ENCODE measurements at regions not wholly inside any gene's neighbourhood (a gene's known extent, or its start where the extent isn't known, plus 50 kb on each side); places are given as distances from the start of the nearest gene placed in this dataset.
"Not testable (repeated sequence)": the region's sequence is repeated elsewhere in the genome, so short reads cannot be mapped to it uniquely, and the experiment has no call there.

GRCh38 chr15:30761365-30761764 lies 135.4 kb downstream of the ARHGAP11B start:
- not testable (repeated sequence) for DNase-seq

- not testable (repeated sequence) for DNase-seq
Measured at GRCh38 chr15:30769390-30770124, 134.2 kb upstream of the FAN1 start.

- DNase-seq, result no peak
- TF ChIP-seq GATA1 (IDR thresholded peaks at IDR 0.05; ENCODE audit: low read depth, low read length) (no peak), POLR2A (IDR thresholded peaks at IDR 0.05; ENCODE audit: low read length) (no peak)
Measured at GRCh38 chr15:30770759-30771158, 133.0 kb upstream of the FAN1 start.

DNA sequence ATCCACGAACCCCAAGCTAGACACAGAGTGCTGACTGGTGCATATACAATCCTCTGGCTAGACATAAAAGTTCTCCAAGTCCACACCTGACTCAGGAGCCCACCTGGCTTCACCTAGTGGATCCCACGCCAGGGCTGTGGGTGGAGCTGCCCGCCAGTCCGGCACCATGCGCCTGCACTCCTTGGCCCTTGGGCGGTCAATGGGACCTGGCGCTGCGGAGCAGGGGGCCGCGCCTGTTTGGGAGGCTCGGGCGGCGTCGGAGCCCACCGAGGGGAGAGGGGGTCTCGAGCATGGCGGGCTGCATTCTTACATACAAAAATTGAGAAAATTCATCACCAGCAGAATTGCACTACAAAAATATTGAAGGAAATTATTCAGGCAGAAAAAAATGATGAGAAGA lies 120.7 kb upstream of the FAN1 start:
- DNase-seq, result no peak
- TF ChIP-seq GATA1 (IDR thresholded peaks at IDR 0.05; ENCODE audit: low read depth, low read length) (no peak), POLR2A (IDR thresholded peaks at IDR 0.05; ENCODE audit: low read length) (no peak)

DNA sequence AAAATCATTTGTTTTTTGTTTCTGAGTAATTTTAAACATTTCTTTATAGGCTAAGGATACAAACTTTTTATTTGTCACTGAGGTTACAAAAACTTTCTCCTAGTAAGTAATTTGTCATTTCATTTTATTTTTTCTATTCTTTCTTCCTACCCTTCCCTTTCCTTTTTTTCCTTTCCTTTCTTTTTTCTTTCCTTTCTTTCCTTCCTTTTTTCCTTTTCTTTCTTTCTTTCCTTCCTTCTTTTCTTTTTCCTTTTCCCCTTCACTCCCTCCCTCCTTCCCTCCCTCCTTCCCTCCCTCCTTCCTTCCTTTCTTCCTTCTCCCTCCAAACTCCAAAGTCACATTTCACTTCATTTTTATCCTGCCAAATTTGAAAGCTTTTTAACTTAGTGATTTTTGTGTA lies 115.1 kb upstream of the FAN1 start:
- TF ChIP-seq GATA1 (IDR thresholded peaks at IDR 0.05; ENCODE audit: low read depth, low read length) (no peak), POLR2A (IDR thresholded peaks at IDR 0.05; ENCODE audit: low read length) (no peak)
- no peak for DNase-seq

DNA sequence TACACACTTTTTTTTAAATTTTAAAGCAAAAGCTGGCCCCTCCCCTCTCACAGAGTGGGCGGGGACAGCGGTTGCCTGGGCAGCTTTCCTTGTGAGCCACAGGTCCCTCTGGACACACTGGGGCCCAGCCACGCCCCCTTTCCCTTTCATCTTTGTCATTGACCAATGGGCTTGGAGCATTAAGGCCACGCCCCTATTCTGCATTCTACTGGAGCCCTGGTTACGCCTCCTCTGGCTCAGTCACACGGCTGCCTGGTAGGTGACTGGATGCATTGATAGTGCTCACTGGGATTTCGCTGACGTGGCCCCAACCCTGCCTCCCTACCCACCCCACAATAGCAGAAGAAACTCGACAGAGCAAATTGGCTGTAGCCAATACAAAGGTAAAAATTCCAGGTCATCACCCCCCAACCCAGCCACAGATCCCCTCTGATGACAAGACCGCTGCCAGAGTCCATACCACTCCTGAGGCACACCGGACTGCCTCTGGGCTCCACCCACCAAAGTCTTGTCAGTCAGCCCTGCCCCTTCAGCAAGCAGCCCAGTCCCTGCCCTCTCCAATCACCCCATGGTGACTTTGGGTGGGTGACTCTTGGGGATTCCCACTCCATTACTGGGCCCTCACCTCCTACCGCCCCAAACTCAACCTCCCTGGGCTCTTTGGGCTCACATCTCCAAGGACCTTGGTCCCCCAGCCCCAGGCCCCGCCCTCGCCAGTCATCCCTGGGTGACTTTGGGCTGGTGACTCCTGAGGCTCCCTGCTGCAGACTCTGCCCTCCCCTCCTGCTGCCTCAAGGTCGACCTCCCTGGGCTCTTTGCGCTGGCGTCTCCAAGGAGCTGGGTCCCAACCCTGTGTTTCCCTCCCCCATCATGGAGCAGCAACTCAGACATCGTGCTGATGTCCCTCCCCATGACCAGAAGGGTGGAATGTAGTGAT lies 112.2 kb upstream of the FAN1 start:
- no peak for TF ChIP-seq GATA1 (IDR thresholded peaks at IDR 0.05; ENCODE audit: low read depth, low read length)
- TF ChIP-seq POLR2A (IDR thresholded peaks at IDR 0.05; ENCODE audit: low read length), result no peak
- peak; percentile 44 to 47 for DNase-seq

GRCh38 chr15:30792843-30793242 lies 110.9 kb upstream of the FAN1 start:
- not testable (repeated sequence) for DNase-seq

GRCh38 chr15:30794388-30794787 lies 109.3 kb upstream of the FAN1 start:
- TF ChIP-seq GATA1 (IDR thresholded peaks at IDR 0.05; ENCODE audit: low read depth, low read length) (no peak), POLR2A (IDR thresholded peaks at IDR 0.05; ENCODE audit: low read length) (no peak)
- no peak for DNase-seq

DNA sequence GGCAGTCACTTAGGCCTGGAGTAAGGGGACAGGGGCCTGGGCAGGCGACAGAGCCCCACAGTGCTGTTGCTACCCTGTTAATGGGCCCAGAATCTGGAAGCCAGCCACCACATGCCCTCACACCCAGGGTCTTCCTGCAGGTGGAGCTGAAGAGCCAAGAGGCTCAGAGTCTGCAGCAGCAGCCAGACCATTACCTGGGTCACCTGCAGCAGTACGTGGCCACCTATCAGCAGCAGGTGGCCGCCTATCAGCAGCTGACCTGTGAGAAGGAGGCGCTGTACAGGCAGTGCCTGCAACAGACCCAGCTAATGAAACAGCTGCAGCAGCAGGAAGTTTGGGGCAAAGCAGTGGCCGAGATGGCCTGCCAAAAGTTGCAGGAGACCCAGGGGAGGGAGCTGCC lies 104.2 kb upstream of the FAN1 start:
- peak in 1 of 2 experiments; percentile 20 for DNase-seq

DNA sequence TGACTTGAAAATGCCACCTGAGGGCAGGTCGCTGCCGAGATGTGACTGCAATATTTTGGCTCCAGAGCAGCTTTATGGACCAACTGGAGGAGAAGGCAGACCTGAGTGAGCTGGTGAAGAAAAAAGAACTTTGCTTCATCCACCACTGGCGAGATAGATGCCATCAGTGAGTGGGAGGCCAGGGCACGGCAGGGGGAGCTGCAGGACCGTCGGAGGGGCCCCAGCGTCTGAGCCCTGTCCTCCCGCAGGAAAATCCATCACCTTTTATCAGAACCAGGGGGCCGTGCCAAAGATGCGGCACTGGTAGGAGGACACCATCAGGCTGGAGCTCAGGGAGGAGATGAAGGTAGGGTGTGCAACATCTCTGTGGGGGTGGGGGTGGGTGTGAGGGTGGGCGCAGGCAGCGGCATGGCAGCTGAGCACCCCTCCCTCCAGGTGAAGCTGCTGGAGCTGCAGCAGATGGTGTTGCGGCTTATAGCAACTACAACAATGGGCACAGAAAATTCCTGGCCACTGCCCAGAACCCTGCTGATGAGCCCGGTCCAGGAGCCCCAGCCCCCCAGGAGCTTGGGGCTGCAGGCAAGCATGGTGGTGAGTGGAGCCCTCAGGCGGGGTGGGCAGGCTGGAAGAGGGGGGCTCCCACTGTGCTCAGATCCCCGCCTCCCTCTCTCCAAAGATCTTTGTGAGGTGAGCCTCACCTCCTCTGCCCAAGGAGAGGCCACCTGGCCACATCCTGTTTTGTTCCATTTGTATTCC lies 102.4 kb upstream of the FAN1 start:
- peak in 1 of 2 experiments; percentile 19 for DNase-seq

DNA sequence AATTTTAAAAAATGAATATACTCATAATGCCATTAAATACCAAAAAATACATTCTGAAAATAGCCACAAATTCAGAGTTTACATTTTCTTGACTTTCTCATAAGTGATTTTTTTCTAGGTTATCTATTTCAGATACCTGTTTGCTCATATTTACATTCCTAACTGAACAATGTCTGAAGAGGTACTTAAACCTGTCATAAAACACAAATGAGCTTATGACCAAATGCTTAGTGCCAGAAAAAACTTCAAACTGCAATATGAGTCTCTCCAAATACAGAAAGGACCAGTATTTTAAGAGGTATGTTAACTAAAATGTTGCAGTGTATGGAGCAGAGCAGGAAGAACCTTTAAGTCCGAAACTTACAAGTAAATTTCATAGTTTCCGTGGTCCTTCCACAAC lies 101.7 kb upstream of the FAN1 start:
- DNase-seq, result not testable (repeated sequence)

DNA sequence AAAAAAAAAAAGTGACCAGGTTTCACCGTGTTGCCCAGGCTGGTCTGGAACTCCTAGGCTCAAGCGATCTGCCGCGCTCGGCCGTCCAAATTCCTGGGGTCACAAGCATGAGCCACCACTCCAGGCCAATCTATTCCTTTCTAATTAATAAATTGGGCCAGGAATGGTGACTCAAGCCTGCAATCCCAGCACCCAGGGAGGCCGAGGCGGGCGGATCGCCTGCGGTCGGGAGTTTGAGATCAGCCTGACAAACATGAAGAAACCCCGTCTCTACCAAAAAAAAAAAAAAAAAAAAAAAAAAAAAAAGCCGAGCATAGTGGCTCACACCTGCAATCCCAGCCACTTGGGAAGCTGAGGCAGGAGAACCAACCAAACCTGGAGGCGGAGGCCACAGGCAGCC lies 100.0 kb upstream of the FAN1 start:
- not testable (repeated sequence) for DNase-seq

DNA sequence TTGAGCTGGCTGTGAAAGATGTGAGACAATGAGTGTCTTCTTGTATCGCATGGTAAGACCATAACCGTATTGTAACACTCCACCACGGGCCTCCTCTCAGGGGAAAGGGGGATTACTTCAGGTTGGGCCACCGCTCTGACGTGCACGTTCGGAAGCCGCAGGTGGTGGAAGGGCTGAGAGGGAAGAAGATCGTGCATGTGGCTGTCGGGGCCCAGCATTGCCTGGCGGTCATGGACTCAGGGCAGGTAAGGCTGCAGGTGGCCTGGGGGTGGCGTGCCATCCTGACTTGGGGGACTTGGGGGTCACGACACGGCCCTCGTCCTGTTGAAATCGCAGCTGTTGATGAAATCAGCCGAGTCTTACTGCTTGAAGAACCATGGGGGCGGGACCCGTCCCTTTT lies 87.3 kb upstream of the FAN1 start:
- TF ChIP-seq GATA1 (IDR thresholded peaks at IDR 0.05; ENCODE audit: low read depth, low read length) (no peak), POLR2A (IDR thresholded peaks at IDR 0.05; ENCODE audit: low read length) (no peak)
- no peak for DNase-seq

DNA sequence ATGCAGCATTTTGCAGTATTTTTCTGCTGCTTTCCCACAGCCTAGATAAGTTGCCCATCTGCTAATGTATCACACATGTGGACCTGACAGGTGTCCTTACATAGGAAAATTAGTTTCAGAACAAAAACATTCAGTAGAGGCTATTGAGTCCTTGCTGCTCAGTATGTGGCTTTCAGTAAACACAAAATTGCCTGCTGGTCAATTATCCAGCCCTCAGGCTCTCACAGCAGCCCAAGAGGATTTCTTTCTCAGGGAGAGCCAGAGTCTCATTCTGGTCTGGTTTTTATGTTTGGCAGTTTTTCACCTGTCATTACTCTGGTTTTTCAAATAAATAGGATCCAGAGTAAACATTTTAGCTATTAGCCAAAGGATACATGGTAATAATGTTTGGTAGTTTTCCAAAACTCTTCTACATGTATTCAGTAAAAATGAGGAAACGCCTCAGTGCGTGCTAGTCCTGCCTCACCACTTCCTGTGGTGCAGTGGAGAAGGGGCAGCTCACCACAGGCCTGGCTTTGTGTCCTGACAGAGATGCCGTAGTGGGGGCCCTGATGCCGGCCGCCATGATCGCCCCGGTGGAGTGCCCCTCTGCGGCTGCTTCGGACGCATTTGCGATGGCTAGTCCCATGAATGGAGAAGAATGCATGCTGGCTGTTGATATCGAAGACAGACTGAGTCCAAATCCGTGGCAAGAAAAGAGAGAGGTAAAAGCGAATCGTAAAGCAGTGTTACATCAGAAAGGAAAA lies 80.5 kb upstream of the FAN1 start:
- peak; percentile 26 to 43 for DNase-seq
